ENCODE measurements at regions not wholly inside any gene's neighbourhood (a gene's known extent, or its start where the extent isn't known, plus 50 kb on each side); places are given as distances from the start of the nearest gene placed in this dataset.

DNA sequence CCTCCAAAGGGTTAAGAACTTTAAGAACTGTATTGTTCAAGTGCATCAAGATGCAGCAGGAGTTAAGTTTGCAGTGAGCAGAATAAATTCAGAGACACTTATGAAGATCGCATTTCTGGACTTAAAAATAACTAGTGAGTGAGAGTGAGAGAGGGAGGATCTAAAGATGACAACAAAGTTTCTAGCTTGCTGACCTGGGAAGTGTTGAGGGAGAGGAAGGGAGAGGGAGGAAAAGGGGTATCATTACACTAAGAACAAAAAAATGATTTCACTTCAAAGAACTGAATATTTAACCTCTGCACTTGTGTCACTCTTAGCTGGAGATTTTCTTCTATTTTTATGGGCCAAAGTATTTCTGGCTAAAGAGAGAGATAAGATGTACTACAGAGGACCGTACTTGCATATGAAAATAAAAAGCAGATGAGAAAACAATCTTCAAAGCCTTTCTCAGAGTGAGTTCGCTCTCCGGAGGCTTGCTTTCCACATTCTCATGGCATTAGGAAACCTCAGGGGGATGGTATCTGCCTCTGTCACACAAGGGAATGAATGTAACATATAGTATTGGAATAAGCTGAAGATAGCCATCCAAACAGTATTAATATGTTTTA is 91.4 kb upstream of the TJP1 start:
- DNase-seq = no peak

GRCh38 chr15:29911705-29912104 is 89.4 kb upstream of the TJP1 start:
- no peak for DNase-seq

DNA sequence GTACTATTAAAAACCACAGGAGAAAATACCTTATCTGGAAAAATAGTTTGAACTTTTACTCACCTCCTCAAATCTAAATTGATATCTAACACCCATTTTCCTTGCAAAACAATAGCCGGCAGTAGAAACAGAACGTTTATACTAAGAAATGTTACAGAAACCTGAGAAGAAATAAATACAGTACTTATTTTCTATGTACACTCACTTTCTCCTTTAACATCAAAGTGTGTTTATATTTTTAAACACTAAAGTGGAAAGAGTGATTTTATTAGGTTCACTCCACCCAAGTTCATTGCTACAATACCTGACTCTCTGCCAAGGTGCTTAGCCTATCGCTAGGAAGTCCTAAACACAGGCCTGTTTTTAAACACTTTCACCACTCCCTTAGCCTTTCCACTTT is 87.8 kb upstream of the TJP1 start:
- DNase-seq = no peak

DNA sequence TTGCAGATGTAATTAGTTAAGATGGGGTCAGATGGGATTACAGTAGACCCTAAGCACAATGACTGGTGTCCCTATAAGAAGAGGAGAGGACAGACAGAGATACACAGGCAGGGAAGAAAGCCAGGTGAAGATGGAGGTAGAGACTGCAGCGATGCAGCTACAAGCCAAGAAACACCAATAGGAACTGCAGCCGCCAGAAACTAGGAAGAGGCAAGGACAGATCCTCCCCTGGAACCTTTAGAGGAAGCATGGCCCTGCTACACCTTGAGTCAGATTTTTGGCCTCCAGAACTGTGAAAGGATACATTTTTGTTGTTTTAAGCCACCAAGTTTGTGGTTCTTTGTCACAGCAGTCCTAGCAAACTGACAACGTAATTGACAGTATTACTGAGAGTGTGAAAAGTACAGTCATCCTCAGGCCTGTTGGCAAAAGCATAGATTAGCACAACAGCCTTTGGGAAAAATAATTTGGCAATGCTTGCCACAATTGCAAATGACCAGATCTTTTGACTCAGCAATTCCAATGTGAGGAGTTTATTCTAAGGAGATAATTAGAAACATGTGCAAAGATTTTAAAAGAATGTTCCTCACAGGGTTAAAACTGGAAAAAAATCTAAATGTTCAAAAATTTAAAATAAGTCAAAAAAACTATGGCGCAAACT is 82.6 kb upstream of the TJP1 start:
- DNase-seq = no peak

DNA sequence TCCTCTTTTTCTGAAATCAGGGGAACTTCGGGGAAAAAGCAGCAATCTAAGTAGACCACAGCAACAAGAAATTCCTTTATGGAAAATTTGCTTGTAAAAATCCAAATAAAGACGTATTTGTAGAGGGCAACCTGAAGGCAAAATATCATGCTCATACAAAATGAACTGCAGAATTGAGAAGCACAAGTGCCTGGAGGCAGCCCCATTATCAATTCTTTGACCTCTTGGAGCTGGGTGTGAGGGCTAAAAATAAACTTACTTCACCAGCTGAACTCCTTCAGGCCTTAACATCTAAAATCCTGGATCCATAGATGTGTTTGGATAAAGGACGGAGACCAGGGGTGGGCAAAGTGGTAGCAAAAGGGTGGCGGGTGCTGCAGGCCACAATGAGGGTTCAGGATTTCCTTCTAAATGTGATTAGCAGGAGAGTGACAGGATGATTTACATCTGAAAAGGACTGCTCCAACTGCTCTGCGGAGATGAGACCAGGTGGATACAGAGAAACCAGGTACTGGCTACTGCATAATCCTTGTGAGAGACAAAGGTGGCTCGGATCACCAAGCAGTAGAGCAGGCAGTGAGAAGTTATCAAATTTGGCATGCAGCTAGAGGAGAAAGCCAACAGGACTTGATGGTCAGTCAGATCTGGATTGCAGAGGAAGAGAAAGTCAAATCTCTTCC is 81.7 kb upstream of the TJP1 start:
- no peak for DNase-seq

DNA sequence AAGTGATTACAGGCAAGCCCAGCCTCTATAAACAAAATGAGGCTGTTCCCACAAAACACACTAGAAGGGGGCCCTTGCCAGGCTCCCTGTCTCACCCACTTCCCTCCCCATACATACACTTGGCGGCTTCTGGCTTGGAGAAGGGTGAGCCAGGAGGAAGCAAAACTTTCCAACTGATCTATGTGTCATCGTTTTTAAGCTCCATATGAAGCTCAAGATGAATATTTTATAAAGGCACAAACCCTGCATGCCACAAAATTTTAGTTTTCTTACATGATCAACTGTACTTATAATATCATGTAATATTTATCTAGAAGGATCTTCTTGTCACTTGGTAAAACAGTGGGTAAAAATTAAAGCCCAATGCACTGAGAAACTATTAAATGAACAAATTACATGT is 80.8 kb upstream of the TJP1 start:
- DNase-seq = no peak

DNA sequence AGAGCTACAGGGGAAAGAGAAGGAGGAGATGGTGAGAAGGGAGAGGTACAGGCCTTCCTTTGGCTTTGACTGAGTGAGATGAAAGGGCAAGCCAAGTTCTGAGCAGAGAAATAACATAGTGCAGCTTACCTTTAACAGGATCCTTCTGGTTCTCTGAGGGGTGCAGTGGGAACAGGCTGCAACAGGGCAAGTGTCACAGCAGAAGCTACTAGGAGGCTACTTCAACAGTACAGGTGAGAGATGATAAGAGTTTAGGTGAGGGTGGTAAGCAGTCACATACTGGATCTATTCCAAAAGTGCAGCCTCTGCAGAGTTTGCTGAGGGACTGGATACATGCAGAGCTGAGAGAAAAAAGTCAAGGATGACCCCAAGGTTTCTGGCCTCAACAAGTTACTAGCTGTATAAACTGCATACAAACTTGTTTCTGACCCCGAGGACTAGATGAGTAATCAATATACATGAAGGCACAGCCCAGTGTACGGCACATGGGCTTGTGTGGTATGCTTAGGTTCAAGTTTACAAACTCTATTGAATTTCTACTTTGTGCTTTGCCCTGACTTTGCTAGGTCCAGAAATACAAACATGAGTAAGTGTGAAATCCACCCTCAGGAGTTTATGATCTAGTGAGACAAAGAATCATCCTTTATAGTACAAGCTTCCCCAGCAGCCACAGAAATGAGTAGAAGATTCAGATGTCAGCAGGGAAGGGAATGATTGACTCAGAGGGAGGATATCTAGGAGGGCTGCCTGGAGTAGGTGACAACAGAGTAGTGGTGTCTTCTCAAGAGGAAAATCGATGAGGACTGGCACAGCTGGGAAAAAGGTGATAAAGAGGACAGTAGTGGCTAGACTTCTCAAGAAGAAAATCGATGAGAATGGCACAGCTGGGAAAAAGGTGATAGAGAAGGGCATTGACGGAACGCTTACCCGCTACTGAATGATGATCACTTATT is 78.2 kb upstream of the TJP1 start:
- DNase-seq = no peak

- DNase-seq = no peak
Measured at GRCh38 chr15:29896062-29896461, 73.8 kb upstream of the TJP1 start.

DNA sequence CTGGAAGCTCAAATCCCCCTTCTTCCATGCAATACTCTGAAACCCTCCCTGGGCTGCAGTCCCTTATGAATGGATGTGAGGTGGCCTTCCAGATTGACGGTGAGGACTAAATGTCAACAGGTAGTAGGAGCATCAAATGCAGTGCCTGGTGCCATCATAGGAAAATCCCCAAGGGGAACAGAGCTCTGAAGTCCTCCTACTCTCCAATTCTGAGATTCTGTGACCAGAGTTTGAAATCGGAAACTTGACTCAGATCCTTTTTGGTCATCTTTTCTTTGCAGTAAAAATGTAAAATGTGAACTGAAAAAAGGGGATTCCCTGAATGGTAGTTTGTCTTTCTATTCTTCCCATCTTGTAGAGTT is 68.8 kb upstream of the TJP1 start:
- no peak for DNase-seq

DNA sequence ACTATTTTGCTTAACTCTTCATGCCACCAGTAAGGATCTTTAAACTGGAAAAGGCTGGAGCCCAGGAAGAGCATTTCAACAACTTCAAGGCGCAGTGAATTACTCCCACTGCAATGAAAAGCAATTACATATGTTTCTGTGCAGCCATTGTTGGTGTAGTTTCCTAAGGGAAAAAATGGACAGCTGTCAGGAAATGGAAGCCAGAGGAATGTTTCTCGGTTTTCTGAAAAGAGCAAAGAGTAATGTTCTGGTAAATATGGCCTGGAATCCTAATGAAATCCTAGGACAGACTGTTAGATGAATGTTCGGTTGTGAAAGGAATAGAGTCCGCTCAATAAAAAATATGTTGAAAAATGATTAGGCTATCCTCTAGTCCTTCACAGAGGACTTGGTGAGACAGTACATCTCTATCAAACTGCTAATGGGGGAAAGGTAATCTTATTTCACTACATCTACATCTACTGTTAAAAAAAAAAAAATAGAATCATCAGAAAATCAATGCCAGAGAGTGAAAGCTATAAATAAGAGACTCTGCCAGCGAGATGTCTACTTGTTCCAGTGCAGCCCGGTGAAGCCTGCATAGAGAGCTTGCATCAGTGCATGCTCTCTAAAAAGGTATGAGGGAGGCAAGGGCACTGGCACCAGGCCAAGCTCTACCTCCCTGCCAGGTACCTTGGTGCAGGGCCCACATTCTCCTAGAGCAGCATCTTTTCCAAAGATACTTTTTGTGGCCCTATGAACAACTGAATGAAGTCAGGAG is 68.2 kb upstream of the TJP1 start:
- DNase-seq = no peak

DNA sequence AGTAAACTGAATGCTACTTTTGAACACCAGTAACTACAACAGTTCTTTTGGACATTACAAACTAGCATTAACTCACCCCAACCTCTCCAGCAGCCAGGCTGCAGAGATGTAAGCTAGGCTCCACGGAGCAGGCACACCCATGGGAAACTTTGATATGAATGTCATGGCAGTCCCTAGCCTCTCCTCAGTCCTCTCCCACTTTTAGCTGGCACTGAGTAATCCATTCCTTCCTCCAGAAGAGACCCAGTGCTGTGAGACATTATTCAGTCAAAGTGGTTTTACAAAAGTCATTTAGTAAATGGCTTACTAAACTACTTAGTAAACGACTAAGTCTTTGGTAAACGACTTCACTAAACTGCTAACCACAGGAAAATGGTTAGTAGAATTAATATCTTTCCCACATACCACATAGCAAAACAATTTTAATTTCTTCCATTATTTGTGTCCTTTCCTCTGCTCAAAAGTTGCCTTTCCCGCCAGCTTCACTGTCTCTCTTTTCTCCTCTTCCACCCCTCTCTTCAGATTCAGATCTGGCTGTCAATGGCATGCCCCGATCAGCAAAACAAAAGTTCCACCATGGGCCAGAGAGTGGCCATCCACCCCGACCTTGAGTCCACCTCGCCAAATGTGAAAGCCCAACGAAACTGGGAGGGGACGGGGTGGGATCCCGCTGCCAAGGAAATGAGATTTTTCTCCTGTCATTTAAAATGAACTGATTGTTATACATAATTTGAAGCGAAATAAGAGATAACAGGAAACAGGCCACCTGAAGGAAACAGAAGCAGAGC is 67.5 kb upstream of the TJP1 start:
- DNase-seq = no peak

DNA sequence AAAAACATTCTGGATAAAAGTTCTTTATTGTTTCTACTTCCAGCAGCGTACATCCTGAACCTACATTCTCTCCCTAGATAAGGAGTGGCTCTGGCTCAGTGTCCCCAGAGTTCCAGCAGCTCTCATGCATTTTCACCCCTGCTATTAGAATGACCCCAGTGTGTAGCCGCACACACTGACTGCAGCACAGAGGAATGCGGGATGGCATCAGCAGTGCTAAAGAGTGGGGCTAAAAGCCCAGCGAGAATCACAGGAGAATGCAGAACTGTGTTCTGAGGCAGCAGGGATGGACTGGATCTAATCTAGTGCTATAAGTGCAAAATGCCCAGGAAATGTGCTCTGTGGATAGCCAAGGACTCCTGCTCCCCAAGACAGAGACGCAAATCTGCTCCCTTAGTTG is 66.4 kb upstream of the TJP1 start:
- no peak for DNase-seq

- DNase-seq = no peak
Measured at GRCh38 chr15:29887721-29888120, 65.5 kb upstream of the TJP1 start.

GRCh38 chr15:29885183-29885582 is 62.9 kb upstream of the TJP1 start:
- DNase-seq = no peak

DNA sequence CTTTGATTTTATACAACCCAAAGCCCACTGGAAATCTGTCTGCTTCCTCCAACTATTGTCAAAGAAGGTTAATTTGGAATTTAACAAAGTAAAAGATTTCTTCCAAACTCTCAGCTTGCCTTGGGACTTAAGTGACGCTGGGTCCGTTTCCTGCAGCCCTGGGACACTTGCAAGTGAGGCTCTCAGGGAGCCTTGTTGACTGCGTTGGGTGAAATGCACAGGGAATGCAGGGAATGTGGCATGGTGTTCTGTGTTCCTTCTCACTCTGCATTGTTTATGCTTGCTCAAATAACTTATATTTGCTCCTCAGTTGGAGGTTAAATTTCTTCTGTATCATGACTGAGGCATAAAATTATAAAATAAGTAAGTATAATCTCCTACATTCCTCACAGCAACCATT is 60.9 kb upstream of the TJP1 start:
- no peak for DNase-seq

DNA sequence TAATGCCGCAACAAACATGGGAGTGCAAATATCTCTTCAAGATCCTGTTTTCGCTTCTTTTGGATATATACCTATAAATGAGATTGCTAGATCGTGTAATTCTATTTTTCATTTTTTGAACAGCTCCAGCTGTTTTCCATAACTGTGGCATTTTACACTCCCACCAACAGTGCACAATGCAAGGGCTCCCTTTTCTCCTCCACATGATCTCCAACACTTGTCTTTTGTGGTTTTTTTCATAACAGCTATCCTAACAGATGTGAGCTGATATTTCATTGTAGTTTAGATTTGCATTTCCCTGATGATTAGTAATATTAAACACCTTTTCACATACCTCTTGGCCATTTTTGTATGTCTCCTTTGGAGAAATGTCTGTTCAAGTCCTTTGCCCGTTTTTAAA is 58.6 kb upstream of the TJP1 start:
- DNase-seq = no peak

DNA sequence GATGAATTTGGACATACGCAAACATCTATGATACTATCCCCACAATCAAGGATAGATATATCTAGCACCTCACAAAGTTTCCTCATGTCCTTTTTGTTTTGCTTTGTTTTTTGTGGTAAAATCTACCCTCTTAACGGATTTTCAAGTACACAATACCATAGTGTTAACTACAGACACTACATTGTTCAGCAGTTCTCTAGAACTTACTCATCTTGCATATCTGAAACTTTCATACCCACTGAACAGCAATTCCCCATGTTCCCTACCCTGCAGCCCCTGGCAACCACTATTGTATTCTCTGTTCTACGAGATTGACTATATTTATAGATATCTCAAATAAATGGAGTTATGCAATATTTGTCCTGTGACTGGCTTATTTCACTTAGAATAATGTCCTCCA is 58.1 kb upstream of the TJP1 start:
- DNase-seq = no peak

DNA sequence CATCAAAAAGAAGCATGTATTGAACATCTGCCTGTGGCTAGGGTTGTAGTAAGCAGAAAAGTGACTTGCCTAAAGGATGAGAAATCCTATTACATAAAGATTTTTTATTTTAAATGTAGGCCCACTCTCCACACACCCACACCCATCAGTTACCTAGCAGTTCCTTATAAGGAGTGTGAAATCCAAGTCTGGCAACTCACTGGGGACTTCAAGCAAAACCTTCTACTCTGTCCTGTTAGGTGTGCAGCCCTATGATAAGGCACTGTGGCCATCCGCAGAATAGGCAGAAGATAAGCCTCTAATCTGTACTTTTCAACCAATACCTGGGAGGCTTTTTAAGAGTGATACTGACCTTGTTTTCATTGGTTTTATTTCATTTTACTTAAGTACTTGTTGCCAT is 52.7 kb upstream of the TJP1 start:
- DNase-seq = no peak

DNA sequence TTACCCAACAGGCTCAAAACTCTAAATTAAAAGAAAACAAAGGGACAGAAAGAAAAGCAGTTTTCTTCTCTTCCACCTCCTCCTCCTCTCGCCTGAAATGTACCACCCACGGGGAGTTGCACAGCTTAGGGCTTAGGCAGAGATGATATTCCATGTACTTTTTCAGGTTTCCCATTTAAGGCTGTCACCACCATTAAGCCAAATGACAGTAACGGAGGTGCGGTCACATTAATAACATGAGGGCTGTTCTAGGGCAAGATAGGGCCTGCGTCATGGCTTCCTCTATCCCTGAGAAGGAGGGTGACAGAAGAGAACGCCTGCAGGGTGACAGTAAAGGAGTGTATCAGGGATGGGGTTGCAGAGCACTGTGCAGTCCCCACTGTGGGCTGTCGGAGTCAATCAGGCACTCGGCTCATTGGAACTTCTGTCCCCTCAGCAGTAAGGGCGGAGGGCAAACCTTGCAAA is 51.7 kb upstream of the TJP1 start:
- no peak for DNase-seq

GRCh38 chr15:29873264-29873663 is 51.0 kb upstream of the TJP1 start:
- DNase-seq = no peak

DNA sequence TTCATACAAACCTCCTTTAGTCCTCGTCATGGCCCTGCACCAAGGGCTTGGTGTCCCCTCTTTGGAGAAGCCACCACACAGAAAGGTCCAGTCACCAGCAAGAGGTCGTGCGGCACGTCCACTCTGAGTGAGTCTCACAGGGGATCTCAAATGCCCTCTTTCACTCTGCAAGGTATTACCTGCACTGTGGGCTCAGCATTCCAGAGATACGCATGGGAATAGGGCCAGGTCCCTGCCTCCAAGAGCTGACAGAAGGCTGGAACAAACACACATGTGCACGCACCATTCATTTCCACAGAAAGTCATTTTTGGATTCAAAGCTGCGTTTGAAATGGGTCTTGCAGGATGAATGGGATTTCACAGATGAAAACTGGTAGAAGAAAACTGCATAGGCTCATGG is 50.4 kb upstream of the TJP1 start:
- DNase-seq = no peak
